B cell (primary cell): ENCODE measurements at regions not wholly inside any gene's neighbourhood (a gene's known extent, or its start where the extent isn't known, plus 50 kb on each side); places are given as distances from the start of the nearest gene placed in this dataset.

ENCODE experiments used
- ATAC-seq: fragments of 200-7000 bp; cut with Tn5 transposase; one replicate; pipeline ENCODE4 v1.10.0; 2021; ENCODE audit warnings: low read depth, mild to moderate bottlenecking, moderate number of reproducible peaks, moderate library complexity
- CTCF ChIA-PET: fragments of 350-600 bp; sonication (Branson Sonifier 250); formaldehyde crosslinking; loops from one replicate; lab custom pipeline; 2021; ENCODE audit warnings: antibody characterized with exemption, inconsistent platforms; lab: Charles Lee
- POLR2A ChIA-PET: fragments of 350-600 bp; sonication (Branson Sonifier 250); formaldehyde crosslinking; loops from one replicate; lab custom pipeline; 2021; ENCODE audit warnings: antibody characterized with exemption; lab: Charles Lee
- DNase-seq: peaks from one replicate; pipeline ENCODE4 v3.0.0; 2013
- H2AFZ ChIP-seq: 2 replicates; pipeline ENCODE4 v1.6.1; 2012; ENCODE audit warnings: mild to moderate bottlenecking, low read depth, low read length; ENCODE audit not compliant: insufficient read depth, poor library complexity, severe bottlenecking
- H3K27ac ChIP-seq, 2 donors: 1 replicate in 1 of 2; 2 replicates in 1 of 2; pipeline ENCODE4 v1.5.1; 2012 to 2013; ENCODE audit warnings: low read length in 2 of 2, mild to moderate bottlenecking in 2 of 2, moderate library complexity in 1 of 2
- H3K27me3 ChIP-seq, 4 experiments: fragments of 200-600 bp in 1 of 4; sonication (generic) in 1 of 4; replicated peaks in 1 of 4; 1 replicate in 2 of 4; 2 replicates in 2 of 4; pipeline versions ENCODE4 v1.6.1 to v1.7.0; 2013 to 2016; ENCODE audit warnings: low read length in 3 of 4, mild to moderate bottlenecking in 2 of 4, mixed read lengths in 1 of 4, moderate library complexity in 1 of 4; ENCODE audit not compliant: insufficient read depth in 4 of 4, control insufficient read depth in 3 of 4; ENCODE audit errors: control extremely low read depth in 1 of 4
- H3K36me3 ChIP-seq, 2 experiments: replicated peaks in 1 of 2; 1 replicate in 1 of 2; 2 replicates in 1 of 2; pipeline versions ENCODE4 v1.6.1 to v1.7.1; 2013; ENCODE audit warnings: low read length in 1 of 2; ENCODE audit not compliant: insufficient read depth in 2 of 2, control insufficient read depth in 1 of 2; ENCODE audit errors: control extremely low read depth in 1 of 2, extremely low read depth in 1 of 2
- H3K4me1 ChIP-seq, 2 donors: fragments of 200-600 bp in 1 of 2; sonication (generic) in 1 of 2; 1 replicate in 1 of 2; 2 replicates in 1 of 2; pipeline versions ENCODE4 v1.5.1 to v1.6.1; 2013 to 2017; ENCODE audit warnings: low read length in 2 of 2; ENCODE audit not compliant: control insufficient read depth in 2 of 2, insufficient read depth in 2 of 2
- H3K4me2 ChIP-seq: replicated peaks from 2 replicates; pipeline ENCODE3; 2012; ENCODE audit warnings: mild to moderate bottlenecking, low read depth, low read length; ENCODE audit not compliant: poor library complexity, severe bottlenecking
- H3K4me3 ChIP-seq, 5 experiments: fragments of 200-600 bp in 1 of 5; sonication (generic) in 1 of 5; 1 replicate in 3 of 5; 2 replicates in 2 of 5; pipeline versions ENCODE4 v1.5.1 to v1.7.0; 2011 to 2016; ENCODE audit warnings: low read length in 4 of 5, mild to moderate bottlenecking in 4 of 5, low read depth in 2 of 5, control low read depth in 1 of 5, moderate library complexity in 1 of 5; ENCODE audit not compliant: insufficient read depth in 1 of 5; ENCODE audit errors: control extremely low read depth in 1 of 5, extremely low read depth in 1 of 5
- H3K79me2 ChIP-seq: fragments of 200-600 bp; sonication (generic); one replicate; pipeline ENCODE4 v1.6.0; 2016; ENCODE audit warnings: low read length; ENCODE audit not compliant: control insufficient read depth, insufficient read depth
- H3K9ac ChIP-seq: fragments of 200-600 bp; sonication (generic); 2 replicates; pipeline ENCODE4 v1.6.1; 2017; ENCODE audit warnings: mild to moderate bottlenecking, low read length, moderate library complexity
- H3K9me3 ChIP-seq, 3 donors: one replicate each; pipeline versions ENCODE4 v1.6.1 to v1.7.1; 2013; ENCODE audit warnings: low read length in 2 of 3; ENCODE audit not compliant: control insufficient read depth in 2 of 3, insufficient read depth in 1 of 3; ENCODE audit errors: control extremely low read depth in 1 of 3
- H4K20me1 ChIP-seq: 2 replicates; pipeline ENCODE4 v1.6.0; 2012; ENCODE audit warnings: mild to moderate bottlenecking, low read length; ENCODE audit not compliant: insufficient read depth, control insufficient read depth, poor library complexity, severe bottlenecking
- H3K27ac Mint-ChIP-seq: one replicate; pipeline ENCODE4 v1.8.0; 2021; ENCODE audit warnings: mixed read lengths
- H3K27me3 Mint-ChIP-seq: one replicate; pipeline ENCODE4 v1.8.0; 2021; ENCODE audit warnings: mixed read lengths
- H3K4me1 Mint-ChIP-seq: one replicate; pipeline ENCODE4 v1.8.0; 2021; ENCODE audit warnings: mixed read lengths
- H3K4me3 Mint-ChIP-seq: one replicate; pipeline ENCODE4 v1.8.0; 2021; ENCODE audit warnings: mixed read lengths
- H3K9me3 Mint-ChIP-seq: one replicate; pipeline ENCODE4 v1.8.0; 2022; ENCODE audit warnings: mixed read lengths; ENCODE audit not compliant: insufficient read depth
- EZH2 ChIP-seq: IDR thresholded peaks from 2 replicates; pipeline ENCODE4 v1.6.1; 2012; ENCODE audit warnings: borderline replicate concordance, low read depth, mild to moderate bottlenecking, moderate library complexity, low read length; ENCODE audit not compliant: insufficient read depth, poor library complexity, severe bottlenecking
- WGBS: methylation state at CpG from one replicate; pipeline ENCODE4 v1.1.5; 2013; ENCODE audit warnings: missing lambda C conversion rate; ENCODE audit not compliant: insufficient coverage; 5-methylcytosine and 5-hydroxymethylcytosine counted together
- intact Hi-C: fragments of 100-400 bp; cut with micrococcal nuclease; formaldehyde crosslinking; loops from one replicate; pipeline ENCODE4 v1.10.0; 2022
- TF ChIP-seq, protein P1 (sequence below): fragments of 200-600 bp; IDR thresholded peaks from one replicate; pipeline ENCODE4 v1.8.0; 2022; ENCODE audit warnings: antibody characterized with exemption, mild to moderate bottlenecking

DNA sequence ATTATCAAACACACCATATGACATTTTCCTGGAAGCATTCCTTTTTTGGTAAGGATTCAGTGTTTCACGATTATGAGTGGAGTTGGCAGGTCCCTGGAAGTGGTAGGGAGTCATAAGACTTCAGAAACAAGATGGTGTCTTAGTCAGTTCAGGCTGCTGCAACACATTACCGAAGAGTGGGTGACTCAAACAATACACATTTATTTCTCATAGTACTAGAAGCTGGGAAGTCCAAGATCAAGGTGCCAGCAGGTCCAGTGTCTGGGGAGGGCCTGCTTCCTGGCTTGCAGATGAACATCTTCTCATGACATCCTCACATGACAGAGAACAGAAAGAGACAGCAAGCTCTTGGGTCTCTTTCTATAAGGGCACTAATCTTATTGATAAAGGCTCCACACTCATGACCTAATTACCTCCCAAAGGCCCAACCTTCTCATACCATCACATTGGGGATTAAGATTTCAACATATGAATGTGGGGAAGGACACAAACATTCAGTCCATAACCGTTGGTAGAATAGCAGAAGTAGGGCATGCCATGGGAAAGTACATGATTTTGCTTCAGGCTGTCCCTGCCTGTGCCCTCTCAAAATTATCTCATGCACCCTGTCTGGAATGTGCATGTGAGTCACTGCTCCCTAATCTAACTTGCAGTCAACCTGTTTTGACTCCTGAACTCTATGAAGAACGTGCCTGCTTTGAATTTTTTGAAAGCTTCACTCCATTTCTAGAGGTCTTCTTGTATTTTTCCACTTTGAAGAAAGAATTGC, 72.5 kb downstream of the GTPBP8 start:
- CTCF ChIA-PET, result interaction anchor here (0.6 to 2.0 kb wide), 2 partner anchors 225 to 515 kb away, joined by 3 to 8 read pairs; no protein-coding TSS in a partner anchor
- H3K9me3 Mint-ChIP-seq, result peaks cover 6% of the 10 kb centered on the region

DNA sequence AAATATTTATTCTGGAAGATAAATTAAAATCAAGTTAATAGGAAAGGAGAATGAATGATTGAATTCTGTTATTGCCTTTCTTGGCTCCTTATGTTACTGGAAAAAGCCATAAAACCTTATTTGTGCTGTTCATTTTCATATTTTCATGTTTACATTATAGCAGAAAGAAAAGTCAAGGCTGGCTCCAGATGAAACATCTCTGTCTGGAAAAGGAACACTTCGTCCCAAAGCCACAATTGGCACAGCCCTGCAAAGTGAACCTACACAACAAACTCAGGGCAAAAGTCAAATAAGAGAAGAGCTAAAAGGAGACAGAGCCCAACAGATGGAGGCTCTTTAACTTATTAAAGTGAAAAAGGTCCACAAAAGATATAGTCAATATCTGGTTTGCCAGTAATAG, 73.4 kb downstream of the GTPBP8 start:
- H3K27me3 Mint-ChIP-seq, result no peaks in the 10 kb centered on the region
- H3K9me3 Mint-ChIP-seq, result peaks cover 6% of the 10 kb centered on the region
- ATAC-seq (no peak), DNase-seq (no peak)
- H3K4me1 ChIP-seq, result no peaks in the 10 kb centered on the region
- H3K27ac Mint-ChIP-seq, result no peak overlapping the region
- WGBS, result 100% methylated on average over 1 of the region's 1 CpG
- no peak overlapping the region for H3K4me3 Mint-ChIP-seq
- H3K9ac ChIP-seq, result no peak overlapping the region
- no peak overlapping the region for H3K4me3 ChIP-seq
- H3K9me3 ChIP-seq, result peaks cover 0 to 5% (median 3%) of the 10 kb centered on the region in 3 donors
- intact Hi-C loops, result no loop called here
- no peak overlapping the region for H3K27ac ChIP-seq
- H3K36me3 ChIP-seq, result peaks cover 2 to 5% of the 10 kb centered on the region in 2 experiments
- no peak overlapping the region for H3K4me2 ChIP-seq
- no peaks in the 10 kb centered on the region for H3K79me2 ChIP-seq
- ChIA-PET CTCF (interaction anchor here (2.0 kb wide), 1 partner anchor 224 kb away, joined by 8 read pairs; no protein-coding TSS in a partner anchor), POLR2A (no interaction called here)
- no peaks in the 10 kb centered on the region for H4K20me1 ChIP-seq
- no peaks in the 10 kb centered on the region for H3K27me3 ChIP-seq
- H3K4me1 Mint-ChIP-seq, result no peaks in the 10 kb centered on the region
- TF ChIP-seq EZH2, result no peak
- TF ChIP-seq, protein P1, sequence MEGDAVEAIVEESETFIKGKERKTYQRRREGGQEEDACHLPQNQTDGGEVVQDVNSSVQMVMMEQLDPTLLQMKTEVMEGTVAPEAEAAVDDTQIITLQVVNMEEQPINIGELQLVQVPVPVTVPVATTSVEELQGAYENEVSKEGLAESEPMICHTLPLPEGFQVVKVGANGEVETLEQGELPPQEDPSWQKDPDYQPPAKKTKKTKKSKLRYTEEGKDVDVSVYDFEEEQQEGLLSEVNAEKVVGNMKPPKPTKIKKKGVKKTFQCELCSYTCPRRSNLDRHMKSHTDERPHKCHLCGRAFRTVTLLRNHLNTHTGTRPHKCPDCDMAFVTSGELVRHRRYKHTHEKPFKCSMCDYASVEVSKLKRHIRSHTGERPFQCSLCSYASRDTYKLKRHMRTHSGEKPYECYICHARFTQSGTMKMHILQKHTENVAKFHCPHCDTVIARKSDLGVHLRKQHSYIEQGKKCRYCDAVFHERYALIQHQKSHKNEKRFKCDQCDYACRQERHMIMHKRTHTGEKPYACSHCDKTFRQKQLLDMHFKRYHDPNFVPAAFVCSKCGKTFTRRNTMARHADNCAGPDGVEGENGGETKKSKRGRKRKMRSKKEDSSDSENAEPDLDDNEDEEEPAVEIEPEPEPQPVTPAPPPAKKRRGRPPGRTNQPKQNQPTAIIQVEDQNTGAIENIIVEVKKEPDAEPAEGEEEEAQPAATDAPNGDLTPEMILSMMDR, result no peak
- H2AFZ ChIP-seq, result no peak overlapping the region

More for the DNA sequence above, 72.5 kb downstream of the GTPBP8 start:
- no peaks in the 10 kb centered on the region for H4K20me1 ChIP-seq
- H3K36me3 ChIP-seq, result peaks cover 2 to 5% of the 10 kb centered on the region in 2 experiments
- no peak overlapping the region for H3K9ac ChIP-seq
- no peaks in the 10 kb centered on the region for H3K79me2 ChIP-seq
- 90% methylated on average over 2 of the region's 4 CpGs for WGBS
- intact Hi-C loops, result no loop called here
- no peak overlapping the region for H3K4me2 ChIP-seq
- POLR2A ChIA-PET, result no interaction called here
- TF ChIP-seq, protein P1, result no peak
- TF ChIP-seq EZH2, result no peak
- DNase-seq, result no peak
- ATAC-seq, result no peak
- no peaks in the 10 kb centered on the region for H3K27me3 ChIP-seq
- Mint-ChIP-seq H3K4me3 (no peak overlapping the region), H3K4me1 (no peaks in the 10 kb centered on the region), H3K27ac (no peak overlapping the region), H3K27me3 (no peaks in the 10 kb centered on the region)
- no peak overlapping the region for H3K27ac ChIP-seq
- no peak overlapping the region for H2AFZ ChIP-seq
- H3K4me1 ChIP-seq, result no peaks in the 10 kb centered on the region
- peaks cover 0 to 5% (median 3%) of the 10 kb centered on the region in 3 donors for H3K9me3 ChIP-seq
- no peak overlapping the region for H3K4me3 ChIP-seq
